ENCODE measurements at regions not wholly inside any gene's neighbourhood (a gene's known extent, or its start where the extent isn't known, plus 50 kb on each side); places are given as distances from the start of the nearest gene placed in this dataset.

DNA sequence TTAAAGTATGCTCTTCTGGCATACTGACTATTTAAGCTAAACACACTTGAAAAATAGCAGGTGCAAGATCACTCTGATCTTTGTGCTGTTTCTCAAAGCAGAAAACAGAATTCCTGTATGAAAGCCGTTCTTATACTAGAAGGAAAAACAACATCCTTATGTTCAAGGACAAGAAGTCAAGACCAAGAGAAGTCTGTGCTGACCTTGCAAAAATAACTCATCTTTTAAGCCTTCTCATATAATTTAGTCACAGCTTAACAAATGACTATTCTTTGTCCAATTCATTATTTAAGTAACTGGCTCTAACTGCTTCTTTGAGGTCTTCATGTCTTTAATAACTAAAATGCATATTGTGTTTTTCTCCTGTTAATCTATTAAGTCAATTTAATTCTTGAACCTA lies 2750.2 kb upstream of the PCDH20 start:
- no peak for TF ChIP-seq ZNF274 (IDR thresholded peaks at IDR 0.05; ENCODE audit: low read depth, low read length)
- TF ChIP-seq SUZ12 (IDR thresholded peaks at IDR 0.05; ENCODE audit: extremely low read depth, insufficient read depth, insufficient read length): no peak
- TF ChIP-seq YY1 (IDR thresholded peaks at IDR 0.05; ENCODE audit: insufficient read depth, insufficient read length): no peak
